DOHH2 (cell line): ENCODE measurements at regions not wholly inside any gene's neighbourhood (a gene's known extent, or its start where the extent isn't known, plus 50 kb on each side); places are given as distances from the start of the nearest gene placed in this dataset.

Source experiments
- CTCF ChIP-seq: fragments of 200-600 bp; sonication (generic); IDR thresholded peaks from one replicate; pipeline ENCODE4 v1.5.1; 2014; ENCODE audit warnings: antibody characterized with exemption, mild to moderate bottlenecking, low read depth, low read length; ENCODE audit not compliant: poor library complexity, severe bottlenecking
- EZH2phosphoT487 ChIP-seq: fragments of 200-600 bp; sonication (generic); IDR thresholded peaks from 2 replicates; pipeline ENCODE4 v1.6.1; 2017; ENCODE audit warnings: borderline replicate concordance, mild to moderate bottlenecking, antibody characterized with exemption, low read length, moderate library complexity, mixed read lengths

- TF ChIP-seq CTCF (no peak), EZH2phosphoT487 (no peak)
Measured at GRCh38 chr13:76690611-76691010, 195.6 kb downstream of the KCTD12 start.
